DOHH2 (cell line): ENCODE measurements at regions not wholly inside any gene's neighbourhood (a gene's known extent, or its start where the extent isn't known, plus 50 kb on each side); places are given as distances from the start of the nearest gene placed in this dataset.

ENCODE experiments used
- H3F3A ChIP-seq: fragments of 200-600 bp; sonication (generic), shearing (Covaris generic); 2 replicates; pipeline ENCODE4 v1.6.0; 2016; ENCODE audit warnings: antibody characterized with exemption, mild to moderate bottlenecking; ENCODE audit not compliant: control insufficient read depth, insufficient read depth
- H3K27ac ChIP-seq: fragments of 200-600 bp; sonication (generic); 2 replicates; pipeline ENCODE4 v1.5.1; 2014; ENCODE audit warnings: low read depth, mild to moderate bottlenecking, low read length, moderate library complexity
- H3K27me3 ChIP-seq: fragments of 200-600 bp; sonication (generic); 2 replicates; pipeline ENCODE4 v1.6.1; 2014; ENCODE audit warnings: mild to moderate bottlenecking, low read length, mixed read lengths; ENCODE audit not compliant: control insufficient read depth
- H3K36me3 ChIP-seq: fragments of 200-600 bp; sonication (generic); 2 replicates; pipeline ENCODE4 v1.6.1; 2014; ENCODE audit warnings: mild to moderate bottlenecking, low read length, moderate library complexity, mixed read lengths; ENCODE audit not compliant: control insufficient read depth
- H3K4me1 ChIP-seq: fragments of 200-600 bp; sonication (generic); 2 replicates; pipeline ENCODE4 v1.6.1; 2014; ENCODE audit warnings: mild to moderate bottlenecking, low read length, mixed read lengths; ENCODE audit not compliant: control insufficient read depth
- H3K4me2 ChIP-seq: fragments of 200-600 bp; sonication (generic); 2 replicates; pipeline ENCODE4 v1.6.0; 2014; ENCODE audit warnings: mild to moderate bottlenecking, low read length, moderate library complexity
- H3K4me3 ChIP-seq: fragments of 200-600 bp; sonication (generic); 2 replicates; pipeline ENCODE4 v1.5.1; 2014; ENCODE audit warnings: mild to moderate bottlenecking, low read length, mixed read lengths
- H3K79me2 ChIP-seq: fragments of 200-600 bp; sonication (generic); 2 replicates; pipeline ENCODE4 v1.6.1; 2014; ENCODE audit warnings: mild to moderate bottlenecking, low read length, mixed read lengths; ENCODE audit not compliant: control insufficient read depth
- H3K9me2 ChIP-seq: fragments of 200-600 bp; sonication (generic); replicated peaks from 2 replicates; pipeline ENCODE4 v1.6.1; 2014; ENCODE audit warnings: mild to moderate bottlenecking, low read length, mixed read lengths; ENCODE audit not compliant: control insufficient read depth
- H3K9me3 ChIP-seq: fragments of 200-600 bp; sonication (generic); 2 replicates; pipeline ENCODE4 v1.6.1; 2014; ENCODE audit warnings: antibody characterized with exemption, low read length, mixed read lengths; ENCODE audit not compliant: control insufficient read depth, insufficient read depth
- H4K20me1 ChIP-seq: fragments of 200-600 bp; sonication (generic); 2 replicates; pipeline ENCODE4 v1.6.0; 2014; ENCODE audit warnings: low read depth, mild to moderate bottlenecking, antibody characterized with exemption, low read length, moderate library complexity; ENCODE audit not compliant: control insufficient read depth, insufficient read depth
- EZH2phosphoT487 ChIP-seq: fragments of 200-600 bp; sonication (generic); IDR thresholded peaks from 2 replicates; pipeline ENCODE4 v1.6.1; 2017; ENCODE audit warnings: borderline replicate concordance, mild to moderate bottlenecking, antibody characterized with exemption, low read length, moderate library complexity, mixed read lengths
- TF ChIP-seq, protein P1 (sequence below): fragments of 200-600 bp; sonication (generic); IDR thresholded peaks from one replicate; pipeline ENCODE4 v1.5.1; 2014; ENCODE audit warnings: antibody characterized with exemption, mild to moderate bottlenecking, low read depth, low read length; ENCODE audit not compliant: poor library complexity, severe bottlenecking

DNA sequence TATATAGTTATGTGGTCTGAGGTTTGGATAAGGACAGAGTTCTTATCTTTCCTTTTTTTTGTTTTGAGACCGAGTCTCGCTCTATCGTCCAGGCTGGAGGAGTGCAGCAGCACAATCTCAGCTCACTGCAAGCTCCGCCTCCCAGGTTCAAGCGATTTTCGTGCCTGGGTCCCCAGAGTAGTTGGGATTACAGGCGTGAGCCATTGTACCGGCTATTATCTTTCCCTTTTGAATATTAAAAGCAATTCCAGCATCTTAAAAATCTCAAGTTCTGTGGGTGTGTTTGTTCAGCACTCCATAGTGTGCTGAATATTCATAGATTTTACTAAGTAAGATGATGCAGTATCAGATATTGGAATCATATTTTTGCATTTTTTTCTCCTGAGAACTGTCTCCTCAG, 404.4 kb upstream of the RGS6 start:
- Histone ChIP-seq H3K9me3 (no peaks in the 10 kb centered on the region), H3F3A (no peaks in the 10 kb centered on the region), H3K79me2 (peaks cover 2% of the 10 kb centered on the region; the same call in 1 of the 2 replicates), H3K27ac (no peak overlapping the region), H3K4me2 (no peak overlapping the region), H3K27me3 (no peaks in the 10 kb centered on the region), H3K4me1 (peaks cover 16% of the 10 kb centered on the region), H4K20me1 (no peaks in the 10 kb centered on the region), H3K4me3 (no peak overlapping the region), H3K9me2 (no peaks in the 10 kb centered on the region), H3K36me3 (no peaks in the 10 kb centered on the region)
- TF ChIP-seq EZH2phosphoT487: no peak
- TF ChIP-seq, protein P1, sequence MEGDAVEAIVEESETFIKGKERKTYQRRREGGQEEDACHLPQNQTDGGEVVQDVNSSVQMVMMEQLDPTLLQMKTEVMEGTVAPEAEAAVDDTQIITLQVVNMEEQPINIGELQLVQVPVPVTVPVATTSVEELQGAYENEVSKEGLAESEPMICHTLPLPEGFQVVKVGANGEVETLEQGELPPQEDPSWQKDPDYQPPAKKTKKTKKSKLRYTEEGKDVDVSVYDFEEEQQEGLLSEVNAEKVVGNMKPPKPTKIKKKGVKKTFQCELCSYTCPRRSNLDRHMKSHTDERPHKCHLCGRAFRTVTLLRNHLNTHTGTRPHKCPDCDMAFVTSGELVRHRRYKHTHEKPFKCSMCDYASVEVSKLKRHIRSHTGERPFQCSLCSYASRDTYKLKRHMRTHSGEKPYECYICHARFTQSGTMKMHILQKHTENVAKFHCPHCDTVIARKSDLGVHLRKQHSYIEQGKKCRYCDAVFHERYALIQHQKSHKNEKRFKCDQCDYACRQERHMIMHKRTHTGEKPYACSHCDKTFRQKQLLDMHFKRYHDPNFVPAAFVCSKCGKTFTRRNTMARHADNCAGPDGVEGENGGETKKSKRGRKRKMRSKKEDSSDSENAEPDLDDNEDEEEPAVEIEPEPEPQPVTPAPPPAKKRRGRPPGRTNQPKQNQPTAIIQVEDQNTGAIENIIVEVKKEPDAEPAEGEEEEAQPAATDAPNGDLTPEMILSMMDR: no peak

DNA sequence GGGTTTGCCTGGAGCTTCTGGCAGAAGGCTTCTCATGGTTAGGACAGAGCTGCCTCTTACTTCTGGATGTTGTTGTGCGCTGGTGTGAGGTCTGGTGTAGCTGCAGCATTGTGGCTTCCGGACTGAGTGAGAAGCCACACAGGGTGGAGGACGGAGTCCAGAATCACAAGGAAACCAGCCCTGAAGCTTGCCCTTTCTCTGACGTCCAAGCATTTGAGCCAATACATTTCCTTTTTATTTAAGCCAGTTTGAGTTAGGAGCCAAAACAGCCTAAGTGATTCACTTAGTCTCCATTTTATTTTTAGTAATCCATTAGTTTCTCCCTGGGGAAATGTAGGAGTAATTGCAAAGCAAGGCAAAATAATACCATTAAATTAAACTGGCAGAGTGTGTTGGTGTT, 402.4 kb upstream of the RGS6 start:
- Histone ChIP-seq H3K4me1 (peaks cover 1% of the 10 kb centered on the region), H4K20me1 (no peaks in the 10 kb centered on the region), H3K27me3 (no peaks in the 10 kb centered on the region), H3F3A (no peaks in the 10 kb centered on the region), H3K9me3 (no peaks in the 10 kb centered on the region), H3K9me2 (no peaks in the 10 kb centered on the region), H3K36me3 (no peaks in the 10 kb centered on the region), H3K27ac (no peak overlapping the region), H3K4me2 (no peak overlapping the region), H3K4me3 (no peak overlapping the region), H3K79me2 (no peaks in the 10 kb centered on the region)
- no peak for TF ChIP-seq EZH2phosphoT487
- TF ChIP-seq, protein P1: no peak

DNA sequence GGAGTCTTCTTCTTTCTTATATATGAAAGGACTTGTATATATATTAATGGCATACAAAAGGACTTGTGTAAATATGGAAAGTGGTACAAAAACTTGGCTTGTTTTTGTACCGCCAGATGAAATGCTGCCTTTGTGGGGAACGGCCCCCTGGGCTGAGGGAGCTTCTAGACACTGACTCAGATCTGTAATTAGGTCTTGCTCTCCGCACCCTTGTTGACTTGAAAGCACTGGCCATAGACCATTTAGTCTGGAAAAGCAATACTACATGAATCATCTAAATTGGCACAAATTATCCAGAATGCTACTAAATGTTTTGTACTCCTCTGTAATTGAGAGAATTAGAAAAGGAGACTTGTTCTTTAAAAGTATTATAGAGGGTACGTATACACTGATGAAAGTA, 399.9 kb upstream of the RGS6 start:
- no peak overlapping the region for H3K27ac ChIP-seq
- H4K20me1 ChIP-seq: no peaks in the 10 kb centered on the region
- no peak for TF ChIP-seq EZH2phosphoT487
- TF ChIP-seq, protein P1: no peak

DNA sequence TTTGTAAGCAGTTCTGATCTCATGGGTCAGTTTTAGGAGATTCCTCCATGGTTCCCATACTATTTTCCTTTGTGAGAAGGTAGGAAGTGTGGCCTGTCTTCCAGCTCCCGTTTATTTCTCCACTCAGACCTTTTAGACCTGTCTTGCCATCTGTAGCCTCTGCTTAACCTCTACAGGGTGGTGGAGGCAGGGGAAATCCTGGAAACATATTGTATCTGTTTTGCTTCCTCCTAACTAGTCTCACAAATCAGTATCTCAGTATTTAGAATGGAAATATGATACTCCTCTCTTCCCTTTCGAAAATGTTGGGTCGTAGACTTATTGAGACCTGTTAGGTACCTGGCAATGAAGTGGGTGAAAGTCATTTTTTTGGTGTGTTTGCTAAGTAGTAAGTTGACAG, 399.4 kb upstream of the RGS6 start:
- TF ChIP-seq, protein P1: no peak
- TF ChIP-seq EZH2phosphoT487: no peak
- Histone ChIP-seq H3K9me3 (no peaks in the 10 kb centered on the region), H3K79me2 (no peaks in the 10 kb centered on the region), H3K4me3 (no peak overlapping the region), H3K4me1 (no peaks in the 10 kb centered on the region), H3K36me3 (no peaks in the 10 kb centered on the region), H3K9me2 (no peaks in the 10 kb centered on the region), H3F3A (no peaks in the 10 kb centered on the region), H3K27me3 (no peaks in the 10 kb centered on the region), H3K27ac (no peak overlapping the region), H4K20me1 (no peaks in the 10 kb centered on the region), H3K4me2 (no peak overlapping the region)

More for the DNA sequence above, 399.9 kb upstream of the RGS6 start:
- Histone ChIP-seq H3K4me3 (no peak overlapping the region), H3K36me3 (no peaks in the 10 kb centered on the region), H3K27me3 (no peaks in the 10 kb centered on the region), H3F3A (no peaks in the 10 kb centered on the region), H3K9me3 (no peaks in the 10 kb centered on the region), H3K79me2 (no peaks in the 10 kb centered on the region), H3K9me2 (no peaks in the 10 kb centered on the region), H3K4me2 (no peak overlapping the region), H3K4me1 (no peaks in the 10 kb centered on the region)
